Brain microvascular endothelial cell (primary cell): ENCODE measurements at regions not wholly inside any gene's neighbourhood (a gene's known extent, or its start where the extent isn't known, plus 50 kb on each side); places are given as distances from the start of the nearest gene placed in this dataset.
"Not testable (repeated sequence)": the region's sequence is repeated elsewhere in the genome, so short reads cannot be mapped to it uniquely, and the experiment has no call there.

Experiments
- DNase-seq: peaks from one replicate; pipeline ENCODE4 v3.0.0-alpha.2; 2020
- H3K27ac ChIP-seq: fragments of 250-450 bp; sonication (Bioruptor Pico); 2 replicates; pipeline ENCODE4 v1.5.1; 2020; ENCODE audit warnings: mild to moderate bottlenecking, moderate library complexity
- H3K27me3 ChIP-seq: fragments of 250-450 bp; sonication (Bioruptor Pico); replicated peaks from 2 replicates; pipeline ENCODE4 v1.5.1; 2020; ENCODE audit warnings: mild to moderate bottlenecking
- H3K36me3 ChIP-seq: fragments of 250-450 bp; sonication (Bioruptor Pico); replicated peaks from 2 replicates; pipeline ENCODE4 v1.5.1; 2020; ENCODE audit warnings: mild to moderate bottlenecking
- H3K4me3 ChIP-seq: 2 replicates; pipeline ENCODE4 v1.5.1; 2011; ENCODE audit warnings: low read depth, mild to moderate bottlenecking, control low read depth, low read length, moderate library complexity
- in situ Hi-C: cut with HindIII; loops from 2 replicates; pipeline ENCODE4 v1.10.0; 2017; ENCODE audit warnings: low sequenced_read_pairs, low pct_ligation_motif_present
- TF ChIP-seq, protein P1 (sequence below): IDR thresholded peaks from 2 replicates; pipeline ENCODE4 v1.5.1; 2011; ENCODE audit warnings: low read depth, mild to moderate bottlenecking, moderate library complexity, low read length, control low read depth, inconsistent platforms; ENCODE audit errors: missing control alignments

DNA sequence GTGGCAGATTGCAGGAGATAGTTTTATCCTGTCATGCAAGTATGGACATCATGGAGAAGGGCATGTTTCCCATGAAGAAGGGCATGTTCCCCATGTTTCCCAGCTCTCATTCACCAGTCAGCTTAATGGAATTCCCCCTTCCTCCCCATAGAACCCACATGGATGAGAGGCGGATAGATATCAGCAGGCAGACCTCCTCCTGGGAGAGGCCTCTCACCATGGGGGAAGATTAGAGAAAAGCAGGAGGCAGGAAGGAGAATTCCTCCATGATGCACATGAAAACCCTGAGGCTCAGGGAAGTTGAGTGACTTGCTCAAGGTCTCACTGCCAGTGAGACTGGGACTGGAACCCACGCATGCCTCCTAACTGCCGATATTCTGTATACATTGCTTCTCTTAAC, 92.9 kb upstream of the FOXN3 start:
- H3K27ac ChIP-seq: peak overlapping the region; percentile 76
- H3K4me3 ChIP-seq: no peak overlapping the region
- no peaks in the 10 kb centered on the region for H3K27me3 ChIP-seq
- in situ Hi-C loops: no loop called here
- H3K36me3 ChIP-seq: no peaks in the 10 kb centered on the region
- TF ChIP-seq, protein P1, sequence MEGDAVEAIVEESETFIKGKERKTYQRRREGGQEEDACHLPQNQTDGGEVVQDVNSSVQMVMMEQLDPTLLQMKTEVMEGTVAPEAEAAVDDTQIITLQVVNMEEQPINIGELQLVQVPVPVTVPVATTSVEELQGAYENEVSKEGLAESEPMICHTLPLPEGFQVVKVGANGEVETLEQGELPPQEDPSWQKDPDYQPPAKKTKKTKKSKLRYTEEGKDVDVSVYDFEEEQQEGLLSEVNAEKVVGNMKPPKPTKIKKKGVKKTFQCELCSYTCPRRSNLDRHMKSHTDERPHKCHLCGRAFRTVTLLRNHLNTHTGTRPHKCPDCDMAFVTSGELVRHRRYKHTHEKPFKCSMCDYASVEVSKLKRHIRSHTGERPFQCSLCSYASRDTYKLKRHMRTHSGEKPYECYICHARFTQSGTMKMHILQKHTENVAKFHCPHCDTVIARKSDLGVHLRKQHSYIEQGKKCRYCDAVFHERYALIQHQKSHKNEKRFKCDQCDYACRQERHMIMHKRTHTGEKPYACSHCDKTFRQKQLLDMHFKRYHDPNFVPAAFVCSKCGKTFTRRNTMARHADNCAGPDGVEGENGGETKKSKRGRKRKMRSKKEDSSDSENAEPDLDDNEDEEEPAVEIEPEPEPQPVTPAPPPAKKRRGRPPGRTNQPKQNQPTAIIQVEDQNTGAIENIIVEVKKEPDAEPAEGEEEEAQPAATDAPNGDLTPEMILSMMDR: no peak
- peak; percentile 78 for DNase-seq

DNA sequence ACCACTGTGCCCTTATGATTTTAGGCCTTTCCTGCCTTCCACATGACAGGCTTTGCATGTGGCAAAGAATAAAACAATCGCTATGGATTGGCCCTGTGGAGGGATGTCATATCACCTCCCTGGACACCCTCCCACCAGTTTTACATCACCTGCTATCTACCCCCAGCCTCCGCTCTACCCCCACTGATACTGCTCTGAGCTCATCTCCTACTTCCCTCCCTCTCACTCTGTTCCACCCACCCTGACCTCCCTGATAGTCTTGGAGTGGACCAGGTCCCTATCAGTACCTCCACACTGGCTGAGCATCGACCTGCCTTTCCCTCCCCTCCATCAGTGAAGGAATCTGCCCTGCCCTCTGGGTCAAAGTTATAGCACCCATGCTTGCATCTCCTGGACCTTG, 91.8 kb upstream of the FOXN3 start:
- Histone ChIP-seq H3K27ac (no peak overlapping the region), H3K36me3 (no peaks in the 10 kb centered on the region), H3K27me3 (no peaks in the 10 kb centered on the region), H3K4me3 (no peak overlapping the region)
- no peak for DNase-seq
- in situ Hi-C loops: no loop called here
- TF ChIP-seq, protein P1: no peak

DNA sequence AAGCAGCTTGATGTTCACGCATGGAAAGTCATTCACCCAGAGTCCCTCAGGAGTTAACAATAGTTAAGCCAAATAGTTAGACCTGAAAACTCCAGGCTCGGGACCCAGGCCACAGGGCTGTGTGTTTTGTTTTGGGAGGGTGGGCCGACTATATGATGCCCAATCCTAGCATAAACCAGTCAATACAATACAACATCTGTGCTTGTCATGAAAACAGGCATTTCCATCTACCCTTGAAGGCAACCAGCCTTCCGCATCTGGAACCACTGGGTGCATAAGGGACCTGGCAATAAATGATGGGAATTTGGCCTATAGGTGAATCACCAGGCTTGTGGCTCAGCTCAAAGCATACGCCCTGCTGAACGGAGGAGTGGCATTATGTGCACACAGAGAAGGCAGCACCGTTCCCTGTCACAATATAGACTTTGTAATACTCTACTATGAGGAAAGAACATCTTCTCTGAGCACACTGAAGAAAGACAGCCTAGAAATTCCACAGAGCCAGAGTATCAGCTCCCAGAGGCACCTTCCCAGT, 91.0 kb upstream of the FOXN3 start:
- H3K27me3 ChIP-seq: no peaks in the 10 kb centered on the region
- H3K36me3 ChIP-seq: no peaks in the 10 kb centered on the region
- DNase-seq: no peak
- TF ChIP-seq, protein P1: no peak
- peak overlapping the region; percentile 24 for H3K27ac ChIP-seq
- H3K4me3 ChIP-seq: no peak overlapping the region
- in situ Hi-C loops: no loop called here

DNA sequence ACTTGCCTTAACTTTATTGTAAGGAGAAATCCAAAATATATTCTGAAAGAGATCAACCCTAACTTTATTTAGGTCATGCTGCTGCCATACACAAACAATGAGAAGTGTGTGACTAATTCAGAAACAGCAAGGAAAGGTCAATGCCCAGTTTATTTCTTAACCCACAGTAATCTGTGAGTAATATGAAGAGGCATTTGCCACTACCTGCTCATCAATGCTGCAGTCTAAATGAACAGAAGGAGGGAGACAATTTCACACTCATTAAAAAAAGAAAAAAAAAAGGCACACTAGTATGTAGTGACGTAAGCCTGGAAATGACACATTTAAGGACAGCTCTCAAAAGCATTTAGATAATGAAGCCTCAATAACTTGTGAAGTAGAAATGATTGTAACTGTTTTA, 90.5 kb upstream of the FOXN3 start:
- DNase-seq: peak; percentile 49
- H3K27ac ChIP-seq: peak overlapping the region; percentile 34
- TF ChIP-seq, protein P1: no peak
- no peaks in the 10 kb centered on the region for H3K27me3 ChIP-seq
- no peak overlapping the region for H3K4me3 ChIP-seq
- in situ Hi-C loops: no loop called here
- no peaks in the 10 kb centered on the region for H3K36me3 ChIP-seq

DNA sequence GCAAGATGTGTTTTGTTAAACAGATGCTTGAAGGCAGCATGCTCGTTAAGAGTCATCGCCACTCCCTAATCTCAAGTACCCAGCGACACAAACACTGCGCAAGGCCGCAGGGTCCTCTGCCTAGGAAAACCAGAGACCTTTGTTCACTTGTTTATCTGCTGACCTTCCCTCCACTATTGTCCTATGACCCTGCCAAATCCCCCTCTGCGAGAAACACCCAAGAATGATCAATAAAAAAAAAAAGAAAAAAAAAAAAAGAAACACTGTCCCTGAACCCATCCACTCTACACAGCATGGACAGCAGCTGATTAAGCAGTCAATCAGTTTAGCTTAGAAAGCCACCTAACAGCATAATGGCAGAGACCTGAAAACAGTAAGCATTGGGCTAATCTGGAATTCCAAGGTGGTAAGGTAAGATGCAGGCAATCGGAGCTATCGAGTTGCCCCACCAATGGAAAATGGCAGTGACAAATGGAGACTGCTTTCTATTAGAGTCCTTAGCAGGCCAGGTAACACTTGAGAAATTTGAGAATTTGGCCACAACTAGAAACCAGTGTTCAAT, 89.9 kb upstream of the FOXN3 start:
- H3K27me3 ChIP-seq, in situ Hi-C loops, DNase-seq, H3K4me3 ChIP-seq, H3K36me3 ChIP-seq: not testable (repeated sequence)
- peak overlapping the region; percentile 34 for H3K27ac ChIP-seq

DNA sequence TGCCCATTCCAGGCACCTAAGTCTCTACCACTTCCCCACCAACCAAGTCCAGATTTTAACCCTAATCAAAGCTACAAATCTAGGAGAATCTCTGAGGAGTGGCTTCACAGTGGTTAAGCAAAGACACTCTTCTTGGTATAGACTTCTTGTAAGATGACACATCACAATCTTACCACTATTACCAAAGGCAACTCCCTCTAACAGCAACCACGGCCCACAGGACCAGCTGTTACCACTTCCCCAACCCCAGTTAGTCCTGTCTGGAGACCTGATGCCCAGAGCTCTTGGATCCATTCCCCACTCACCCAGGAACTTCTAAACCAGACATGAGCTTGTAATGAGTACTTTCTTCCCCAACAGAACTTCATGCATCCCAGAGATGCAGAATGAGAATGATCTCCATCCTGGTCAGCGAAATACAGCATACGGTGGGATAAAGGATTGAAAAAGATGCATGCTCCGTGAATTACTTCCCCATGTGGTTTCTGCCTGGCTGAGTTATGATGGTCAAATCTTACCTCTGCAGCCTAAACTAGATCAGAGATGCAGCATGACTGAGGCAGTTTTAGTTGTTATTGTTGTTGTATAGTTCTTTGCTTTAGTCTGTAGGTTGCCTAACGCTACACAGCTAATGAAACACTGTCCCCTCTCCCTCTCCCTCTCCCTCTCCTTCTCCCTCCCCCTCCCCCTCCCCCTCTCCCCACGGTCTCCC, 87.7 kb upstream of the FOXN3 start:
- Histone ChIP-seq H3K27ac (no peak overlapping the region), H3K36me3 (no peaks in the 10 kb centered on the region), H3K27me3 (no peaks in the 10 kb centered on the region), H3K4me3 (no peak overlapping the region)
- in situ Hi-C loops: no loop called here
- peak; percentile 59 for DNase-seq
- TF ChIP-seq, protein P1: no peak
